Astrocyte of the spinal cord (primary cell): ENCODE measurements at regions not wholly inside any gene's neighbourhood (a gene's known extent, or its start where the extent isn't known, plus 50 kb on each side); places are given as distances from the start of the nearest gene placed in this dataset.

Experiments used
- DNase-seq: peaks from one replicate; pipeline ENCODE4 v3.0.0; 2011; ENCODE audit warnings: low read depth, low spot score
- H3K4me3 ChIP-seq: 2 replicates; pipeline ENCODE4 v1.5.1; 2011; ENCODE audit warnings: low read depth, mild to moderate bottlenecking, low read length, moderate library complexity
- CTCF ChIP-seq: IDR thresholded peaks from 2 replicates; pipeline ENCODE4 v1.5.1; 2012; ENCODE audit warnings: low read depth, mild to moderate bottlenecking, low read length, inconsistent platforms
- in situ Hi-C: cut with HindIII; loops from 2 replicates; pipeline ENCODE4 v1.10.0; 2017; ENCODE audit warnings: low sequenced_read_pairs

- in situ Hi-C loops: no loop called here
- H3K4me3 ChIP-seq: no peak overlapping the region
- no peak for TF ChIP-seq CTCF
- no peak for DNase-seq
Observed at GRCh38 chr1:5576673-5577065, 415.6 kb downstream of the NPHP4 start.

- no peak for DNase-seq
- H3K4me3 ChIP-seq: no peak overlapping the region
- in situ Hi-C loops: no loop called here
- TF ChIP-seq CTCF: no peak
Observed at GRCh38 chr1:5576011-5576672, 416.1 kb downstream of the NPHP4 start.

GRCh38 chr1:5575396-5575940, 416.8 kb downstream of the NPHP4 start:
- in situ Hi-C loops: no loop called here
- TF ChIP-seq CTCF: no peak
- no peak for DNase-seq
- H3K4me3 ChIP-seq: no peak overlapping the region

GRCh38 chr1:5574641-5575040, 417.6 kb downstream of the NPHP4 start:
- no peak for DNase-seq
- H3K4me3 ChIP-seq: no peak overlapping the region
- in situ Hi-C loops: no loop called here
- TF ChIP-seq CTCF: no peak

- DNase-seq: no peak
- in situ Hi-C loops: no loop called here
- H3K4me3 ChIP-seq: no peak overlapping the region
- TF ChIP-seq CTCF: no peak
Observed at GRCh38 chr1:5572794-5573193, 419.4 kb downstream of the NPHP4 start.

GRCh38 chr1:5571861-5572401, 420.3 kb downstream of the NPHP4 start:
- in situ Hi-C loops: no loop called here
- DNase-seq: no peak
- H3K4me3 ChIP-seq: no peak overlapping the region
- TF ChIP-seq CTCF: no peak
